ENCODE measurements at regions not wholly inside any gene's neighbourhood (a gene's known extent, or its start where the extent isn't known, plus 50 kb on each side); places are given as distances from the start of the nearest gene placed in this dataset.
"Not testable (repeated sequence)": the region's sequence is repeated elsewhere in the genome, so short reads cannot be mapped to it uniquely, and the experiment has no call there.

GRCh38 chr16:66204756-66205155 lies 161.7 kb upstream of the CDH5 start:
- no peak for DNase-seq

DNA sequence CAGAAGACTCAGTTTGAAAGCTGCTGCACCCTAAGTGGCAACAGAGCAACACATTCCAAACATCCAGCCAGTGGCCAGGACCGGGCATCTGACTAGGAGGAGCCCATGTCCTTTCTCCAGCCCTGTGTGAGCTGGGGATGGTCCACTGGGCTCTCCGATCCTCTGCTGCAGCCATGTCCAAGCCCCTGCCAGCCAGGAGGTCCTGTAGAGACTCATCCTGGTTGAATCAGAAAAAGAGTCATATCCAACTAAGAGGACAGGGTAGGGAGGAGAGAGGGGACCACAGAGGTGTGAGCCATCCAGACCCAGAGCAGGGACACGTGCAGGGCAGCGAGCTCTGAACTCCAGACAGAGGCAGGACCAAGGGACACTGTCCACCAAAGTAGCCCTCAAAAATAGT lies 163.0 kb upstream of the CDH5 start:
- DNase-seq = no peak

DNA sequence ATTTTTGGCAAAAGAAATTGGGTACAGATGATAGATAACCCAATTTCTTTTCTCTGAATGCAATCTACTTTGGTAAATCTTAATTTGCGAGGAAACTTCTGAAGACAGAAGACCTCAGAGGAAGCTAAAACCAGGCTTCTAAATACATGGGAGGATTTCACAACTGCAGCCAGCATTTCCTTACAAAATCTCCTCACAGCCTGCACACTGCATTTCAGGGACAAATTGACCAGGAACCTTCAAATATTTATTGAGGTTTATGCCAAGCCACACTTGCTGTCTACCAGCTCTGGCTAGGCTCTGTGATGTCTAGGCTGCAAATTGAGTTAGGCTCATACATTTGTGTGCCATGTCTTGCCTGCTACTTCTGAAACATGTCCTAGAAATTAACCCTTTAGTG lies 167.3 kb upstream of the CDH5 start:
- no peak for DNase-seq

- no peak for DNase-seq
These were observed 167.8 kb upstream of the CDH5 start for GRCh38 chr16:66198641-66199040.

GRCh38 chr16:66197668-66198278 lies 168.7 kb upstream of the CDH5 start:
- no peak for DNase-seq

GRCh38 chr16:66196770-66197169 lies 169.7 kb upstream of the CDH5 start:
- DNase-seq = no peak

- no peak for DNase-seq
These were observed 171.6 kb upstream of the CDH5 start for GRCh38 chr16:66194866-66195265.

- DNase-seq = no peak
These were observed 172.8 kb upstream of the CDH5 start for GRCh38 chr16:66193543-66194229.

- no peak for DNase-seq
These were observed 176.1 kb upstream of the CDH5 start for GRCh38 chr16:66190411-66190810.

DNA sequence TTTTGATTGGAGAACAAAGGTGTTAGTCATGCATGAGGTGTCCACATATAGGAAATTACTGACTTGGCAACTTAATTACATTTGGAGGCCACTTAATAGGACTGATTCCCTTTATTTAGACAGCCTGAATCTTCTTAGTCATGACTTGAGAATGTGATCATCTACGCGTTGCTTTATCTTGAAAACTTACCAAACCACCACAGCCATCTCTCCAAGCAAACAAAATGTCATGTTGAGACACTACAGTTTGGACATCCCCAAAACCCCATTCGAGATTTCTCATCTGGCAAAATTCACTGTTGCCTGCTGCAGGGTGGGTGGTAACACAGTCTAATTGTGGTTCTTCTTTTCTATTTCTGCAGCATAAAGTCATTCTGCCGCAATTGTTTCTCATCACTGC lies 176.5 kb upstream of the CDH5 start:
- no peak for DNase-seq

DNA sequence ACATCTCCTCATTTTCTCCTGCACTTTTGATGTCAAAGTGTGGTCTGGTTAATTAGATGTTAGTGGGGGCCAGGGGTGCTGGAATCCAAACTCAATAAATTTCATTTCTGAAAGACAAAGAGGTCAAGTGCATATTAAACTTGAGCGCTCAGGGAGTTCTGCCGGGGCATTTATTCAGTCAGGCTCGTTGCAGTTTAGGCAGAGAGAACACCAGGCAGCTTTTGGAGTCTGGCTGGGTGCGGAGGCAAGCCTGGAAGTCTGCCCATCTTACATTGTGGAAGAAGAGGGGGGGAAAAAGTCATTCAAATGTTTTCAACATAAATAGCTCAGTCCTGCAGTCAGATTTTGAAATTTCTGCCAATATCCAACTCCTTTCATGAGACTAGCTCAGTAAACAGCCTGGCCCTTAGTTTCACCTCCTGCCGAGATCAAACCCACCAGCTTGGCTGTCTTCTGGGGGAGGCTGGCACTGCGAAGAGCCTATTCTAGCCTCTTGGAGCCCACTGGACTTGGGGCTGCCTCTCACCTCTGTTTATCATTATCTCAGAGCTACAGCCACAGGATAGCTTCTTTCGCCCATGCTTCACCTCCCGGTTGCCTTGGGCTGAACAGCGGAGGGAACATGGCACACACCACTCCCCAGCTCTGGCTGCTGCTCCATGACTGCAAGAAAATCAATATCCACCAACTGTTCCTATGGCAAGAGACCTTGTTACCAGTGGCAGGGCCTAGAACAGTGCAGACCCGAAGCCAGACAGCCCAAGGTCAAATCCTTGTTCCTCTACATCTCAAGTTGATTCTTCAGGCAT lies 177.4 kb upstream of the CDH5 start:
- no peak for DNase-seq

DNA sequence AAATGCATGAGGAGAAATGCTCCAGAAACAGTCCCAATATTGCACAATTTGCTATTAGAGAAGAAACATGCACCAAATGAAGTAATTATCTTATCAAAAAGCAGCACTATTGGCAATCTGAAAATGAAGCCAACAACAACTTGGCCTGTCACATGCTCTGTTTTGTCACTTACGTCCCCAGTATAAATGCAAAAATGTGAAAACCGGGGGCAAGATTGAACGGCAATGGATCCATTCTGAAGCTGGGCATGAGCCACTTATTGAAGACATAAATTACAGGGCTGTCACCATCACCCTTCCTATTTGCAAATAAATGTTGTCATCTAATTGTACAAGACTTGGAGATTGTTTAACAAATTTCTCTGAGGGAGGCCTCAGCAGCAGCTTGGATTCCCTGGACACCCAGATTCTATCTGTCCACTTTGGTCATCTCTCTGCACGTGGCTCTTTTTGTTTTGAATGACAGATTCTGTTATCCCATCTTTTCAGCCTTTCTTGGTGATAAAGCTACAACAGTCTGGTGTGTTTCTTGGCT lies 180.2 kb upstream of the CDH5 start:
- no peak for DNase-seq

- no peak for DNase-seq
These were observed 183.9 kb upstream of the CDH5 start for GRCh38 chr16:66182592-66182991.

- no peak for DNase-seq
These were observed 189.8 kb upstream of the CDH5 start for GRCh38 chr16:66176731-66177130.

- DNase-seq = no peak
These were observed 190.4 kb upstream of the CDH5 start for GRCh38 chr16:66176111-66176510.

GRCh38 chr16:66175636-66176035 lies 190.9 kb upstream of the CDH5 start:
- no peak for DNase-seq

- no peak for DNase-seq
These were observed 191.4 kb upstream of the CDH5 start for GRCh38 chr16:66175058-66175457.

- DNase-seq = not testable (repeated sequence)
These were observed 192.7 kb upstream of the CDH5 start for GRCh38 chr16:66173796-66174195.

DNA sequence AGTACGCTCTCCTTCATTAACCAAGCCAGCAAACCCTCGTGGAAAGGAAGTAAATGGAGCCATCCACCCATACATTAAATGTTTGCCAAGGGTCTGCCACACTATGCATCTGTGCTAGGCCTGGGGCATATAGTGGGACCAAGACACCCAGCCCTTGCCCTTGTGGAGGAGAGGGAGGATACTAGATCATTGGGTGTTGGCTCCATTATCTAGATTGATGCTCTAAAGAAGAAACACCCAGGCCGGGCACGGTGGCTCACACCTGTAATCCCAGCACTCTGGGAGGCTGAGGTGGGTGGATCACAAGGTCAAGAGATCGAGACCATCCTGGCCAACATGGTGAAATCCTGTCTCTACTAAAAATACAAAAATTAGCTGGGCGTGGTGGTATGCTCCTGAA lies 193.3 kb upstream of the CDH5 start:
- not testable (repeated sequence) for DNase-seq

DNA sequence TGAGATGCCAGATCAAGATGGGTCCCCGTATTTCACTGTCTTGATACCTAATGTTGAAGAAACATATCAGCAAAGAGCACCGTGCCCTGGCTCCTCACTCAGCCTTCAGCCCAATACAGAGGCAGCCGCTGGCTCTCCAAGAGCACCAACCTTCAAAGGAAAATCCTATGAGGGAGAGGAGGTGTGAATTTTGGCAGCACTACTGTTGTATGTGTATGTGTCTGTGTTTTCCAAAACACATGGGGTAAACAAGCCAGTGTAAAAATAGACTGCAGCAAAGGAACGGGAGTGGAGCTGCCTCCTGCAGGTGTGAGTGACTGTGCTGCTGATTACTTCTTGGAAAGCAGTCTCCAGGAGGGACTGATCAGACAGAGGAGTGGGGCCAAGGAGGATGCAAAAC lies 194.0 kb upstream of the CDH5 start:
- DNase-seq = no peak

DNA sequence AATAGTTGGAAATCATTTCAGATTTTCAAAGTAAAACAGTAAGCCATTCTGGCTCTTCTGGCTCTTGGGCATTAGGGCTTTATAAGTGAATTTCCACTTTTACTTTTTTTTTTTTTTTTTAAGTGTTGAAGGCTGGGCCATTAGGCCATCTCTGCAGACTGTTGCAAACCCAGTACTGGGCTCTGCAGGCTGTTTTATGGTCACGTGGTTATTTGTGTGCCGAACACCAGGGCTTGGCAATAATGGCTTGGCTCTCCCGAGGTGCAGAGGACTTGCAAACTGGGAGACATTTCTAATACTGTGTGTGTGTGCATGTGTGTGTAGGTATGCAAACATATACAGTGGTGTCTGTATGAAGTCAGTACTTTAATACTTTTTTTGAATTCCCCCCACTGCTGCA lies 194.9 kb upstream of the CDH5 start:
- no peak for DNase-seq

- no peak for DNase-seq
These were observed 195.5 kb upstream of the CDH5 start for GRCh38 chr16:66170989-66171388.

- no peak for DNase-seq
These were observed 196.7 kb upstream of the CDH5 start for GRCh38 chr16:66169817-66170216.

DNA sequence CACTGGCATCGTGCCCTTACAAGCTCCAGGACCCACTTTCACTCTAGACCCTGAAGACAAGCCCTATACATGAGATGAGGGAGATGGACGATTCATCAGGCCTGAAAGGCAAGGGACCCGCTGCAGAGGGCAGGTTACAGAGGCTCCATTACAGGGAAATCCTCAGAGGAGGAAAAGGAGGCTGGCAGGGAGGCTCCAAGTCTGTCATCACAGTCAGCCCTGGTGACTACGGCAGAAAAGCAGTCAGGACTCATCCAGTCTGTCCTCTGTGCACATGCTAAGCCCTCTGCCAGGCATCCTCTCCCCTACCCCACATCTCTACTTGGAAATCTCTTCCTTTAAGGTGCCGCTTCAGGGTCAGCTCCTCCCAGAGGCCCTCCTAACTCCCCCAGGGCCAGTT lies 197.7 kb upstream of the CDH5 start:
- DNase-seq = no peak
